ENCODE measurements at regions not wholly inside any gene's neighbourhood (a gene's known extent, or its start where the extent isn't known, plus 50 kb on each side); places are given as distances from the start of the nearest gene placed in this dataset.

DNA sequence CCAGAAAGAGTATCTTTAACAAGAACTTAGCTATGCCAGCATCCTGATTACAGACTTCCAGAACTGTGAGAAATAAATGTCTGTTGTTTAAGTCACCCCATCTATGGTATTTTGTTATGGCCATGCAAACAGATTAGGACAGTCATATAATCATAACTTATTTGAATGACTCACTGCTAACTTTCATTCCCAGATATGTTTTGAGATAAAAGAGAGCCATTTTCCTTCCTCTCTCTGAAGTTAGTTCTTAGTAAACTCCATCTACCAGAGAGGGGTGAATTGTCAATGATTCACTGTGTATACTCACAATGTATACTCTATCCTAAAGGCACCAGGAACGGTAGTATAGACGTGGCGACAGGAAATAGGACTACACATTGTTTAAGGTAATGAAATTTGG, 179.4 kb upstream of the DPH6 start:
- DNase-seq (ENCODE audit: low read depth in 2 of 2): no peak

DNA sequence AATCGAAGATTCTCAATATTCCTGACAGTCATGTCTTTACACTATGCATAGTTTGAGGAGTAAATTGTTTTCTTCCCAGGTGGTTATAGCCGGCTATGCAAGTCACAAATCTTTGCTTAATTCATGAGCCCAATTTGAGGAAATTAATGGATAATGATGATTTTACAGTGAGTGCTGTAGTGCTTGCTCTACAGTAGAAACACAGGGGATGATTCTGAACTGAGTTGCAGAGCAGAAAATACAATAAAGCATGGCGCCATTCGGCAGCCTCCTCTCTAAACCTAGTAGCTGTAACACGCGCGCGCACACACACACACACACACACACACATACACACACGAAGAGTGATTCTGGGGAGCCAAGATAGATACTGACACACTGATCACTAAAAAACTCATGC, 181.7 kb upstream of the DPH6 start:
- DNase-seq (ENCODE audit: low read depth in 2 of 2): no peak

DNA sequence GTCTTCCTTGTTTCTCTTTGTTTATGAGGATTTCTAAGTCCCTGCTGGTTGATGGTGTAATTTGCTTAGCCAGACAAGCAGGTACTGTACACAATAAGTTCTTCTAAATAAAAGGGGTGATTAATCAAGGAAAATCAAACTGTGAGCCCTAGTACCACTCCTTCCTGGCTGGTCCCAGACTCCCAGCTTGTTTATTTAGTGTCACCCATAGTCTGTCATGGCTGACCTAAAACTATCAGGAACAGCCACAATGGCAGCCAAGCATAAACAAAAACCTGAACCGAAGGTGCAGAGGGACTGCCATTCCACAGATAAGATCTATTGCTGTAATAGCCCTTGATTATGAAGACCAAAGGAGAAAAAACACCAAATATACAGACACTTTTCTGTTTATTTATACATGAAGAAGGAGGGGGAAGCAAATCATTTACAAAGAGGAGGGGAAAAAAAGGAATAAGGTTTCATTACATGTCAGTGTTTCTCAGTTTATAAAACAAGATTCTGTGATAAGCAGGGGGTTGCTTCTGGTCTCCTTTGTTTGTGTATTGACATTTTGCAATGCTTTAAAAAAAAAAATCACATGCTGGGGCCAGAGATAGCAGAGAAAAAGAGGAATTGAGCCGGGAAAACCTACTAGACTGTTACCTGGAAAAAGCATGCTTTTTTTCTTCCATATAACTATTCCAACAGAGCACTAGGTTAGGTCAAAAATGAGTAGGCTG, 182.4 kb upstream of the DPH6 start:
- DNase-seq (ENCODE audit: low read depth in 2 of 2): no peak

DNA sequence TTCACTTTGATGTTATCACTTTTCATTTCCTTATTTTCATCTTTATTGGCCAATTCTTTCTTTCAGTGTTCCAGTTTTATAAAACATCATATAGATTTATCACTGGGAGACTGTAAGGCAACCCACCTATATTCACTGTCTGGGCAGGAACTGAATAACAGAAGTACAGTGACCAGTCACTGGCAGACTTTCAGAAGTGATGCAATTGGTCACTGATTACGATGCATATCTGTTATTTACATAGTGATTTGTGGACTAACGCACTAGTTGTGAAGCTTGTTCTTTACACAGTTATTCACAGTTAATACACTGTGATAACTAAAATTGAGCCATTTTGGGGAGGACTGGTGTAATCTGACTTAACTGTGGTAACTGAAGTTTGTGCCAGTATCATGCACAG, 190.2 kb upstream of the DPH6 start:
- DNase-seq (ENCODE audit: low read depth in 2 of 2): no peak

DNA sequence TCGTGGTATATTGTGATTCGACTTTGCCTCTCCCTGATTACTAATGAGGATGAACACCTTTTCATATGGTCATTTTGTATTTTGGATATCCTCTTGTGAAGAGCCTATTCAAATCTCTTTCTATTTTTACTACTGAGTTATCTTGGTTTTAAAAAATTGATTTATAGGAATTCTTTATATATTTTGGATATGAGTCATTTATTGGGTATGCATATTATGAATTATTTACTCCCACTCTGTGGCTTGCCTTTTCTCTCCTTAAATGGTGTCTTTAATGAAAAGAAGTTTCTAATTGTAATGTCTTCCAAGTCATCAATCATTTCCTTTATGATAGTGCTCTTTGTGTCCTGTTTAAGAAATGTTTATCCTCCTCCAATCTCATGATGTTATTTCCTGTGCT, 191.5 kb upstream of the DPH6 start:
- DNase-seq (ENCODE audit: low read depth in 2 of 2): no peak

DNA sequence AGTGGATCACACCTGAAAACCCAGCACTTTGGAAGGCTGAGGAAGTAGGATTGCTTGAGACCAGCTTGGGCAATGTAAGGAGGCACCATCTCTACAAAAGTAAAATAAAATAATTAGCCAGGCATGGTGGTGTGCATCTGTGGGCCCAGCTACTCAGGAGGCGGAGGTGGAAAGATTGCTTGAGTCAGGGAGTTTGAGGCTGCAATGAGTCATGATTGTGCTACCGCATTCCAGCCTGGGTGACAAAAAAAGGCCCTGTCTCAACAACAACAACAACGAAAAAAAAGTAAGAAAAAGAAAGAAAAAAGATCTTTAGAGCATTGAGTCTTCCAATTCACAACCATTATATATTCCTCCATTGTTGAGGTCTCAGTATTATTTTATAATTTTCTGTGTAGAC, 192.4 kb upstream of the DPH6 start:
- DNase-seq (ENCODE audit: low read depth in 2 of 2): no peak

DNA sequence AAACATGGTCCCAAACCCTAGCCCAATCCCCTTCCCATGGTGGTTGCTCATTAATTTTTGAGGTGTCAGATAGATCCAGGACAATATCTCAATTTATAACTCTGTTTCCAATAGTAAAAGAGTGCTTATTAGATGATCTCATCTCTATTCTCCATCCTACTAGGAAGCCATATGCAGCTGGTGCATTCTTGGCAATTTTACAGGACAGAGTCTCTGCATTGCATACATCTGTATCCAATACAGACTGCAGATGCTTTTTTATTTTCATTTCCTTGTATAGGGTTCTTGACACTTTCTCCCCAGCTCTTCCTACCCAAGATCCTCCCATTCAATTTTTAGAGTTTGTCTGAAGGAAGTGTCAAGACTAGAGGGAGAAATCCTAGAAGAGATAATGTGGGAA, 194.8 kb upstream of the DPH6 start:
- no peak for DNase-seq (ENCODE audit: low read depth in 2 of 2)

DNA sequence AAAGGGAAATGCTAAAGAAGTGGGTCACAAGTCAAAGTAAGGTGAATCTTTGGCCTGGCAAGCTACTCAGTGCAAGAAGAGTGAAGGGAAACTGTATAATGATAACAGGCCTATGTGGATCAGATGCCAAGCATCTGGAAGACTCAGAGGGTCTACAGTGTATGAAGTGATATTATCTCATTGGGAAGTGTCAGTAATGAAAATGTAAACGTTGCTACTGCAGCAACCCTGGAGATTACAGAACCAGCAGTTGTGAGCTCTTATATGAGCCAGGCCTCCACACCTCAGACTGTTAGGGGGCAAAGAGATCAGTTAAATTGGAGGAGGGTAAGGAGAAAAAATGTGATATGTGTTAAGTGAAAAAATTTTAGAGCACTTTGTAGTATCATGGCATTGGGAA, 195.4 kb upstream of the DPH6 start:
- no peak for DNase-seq (ENCODE audit: low read depth in 2 of 2)

DNA sequence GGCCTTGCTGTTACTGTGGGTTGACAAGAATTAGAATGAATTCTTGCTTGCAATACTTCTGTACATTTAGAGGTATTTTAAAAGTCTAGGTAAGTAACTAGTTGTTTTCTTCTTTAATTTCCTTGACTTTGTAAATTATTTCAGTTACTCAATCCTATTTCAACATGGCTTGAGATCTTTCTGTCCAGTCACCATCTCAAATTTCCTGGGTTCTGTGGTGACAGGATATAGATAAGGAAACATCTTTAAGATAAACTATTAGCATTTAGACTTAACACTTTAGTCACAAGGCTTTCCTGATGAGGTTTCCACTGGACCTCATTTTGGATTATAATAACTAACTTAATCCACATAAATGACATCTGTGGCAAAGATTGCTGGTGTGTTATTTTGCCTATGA, 195.9 kb upstream of the DPH6 start:
- DNase-seq (ENCODE audit: low read depth in 2 of 2): no peak

DNA sequence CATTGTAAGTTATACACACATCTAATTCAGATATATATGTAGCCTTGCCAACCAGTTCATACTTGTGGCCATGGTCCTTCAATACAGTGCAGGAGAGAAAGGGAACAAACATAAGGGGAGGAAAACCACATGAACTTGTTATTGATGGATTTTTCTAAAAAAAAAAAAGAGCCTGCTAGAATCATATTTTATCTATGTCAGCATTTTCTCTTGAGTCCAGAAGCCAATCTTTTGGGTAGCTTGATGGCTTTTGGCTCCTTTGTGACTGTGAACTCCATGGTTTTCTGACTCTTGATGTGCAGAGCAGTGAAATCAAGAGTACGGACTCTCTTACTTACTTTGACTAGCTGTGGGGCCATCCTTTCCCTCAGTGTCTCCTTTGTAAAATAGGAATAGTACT, 197.4 kb upstream of the DPH6 start:
- DNase-seq (ENCODE audit: low read depth in 2 of 2): no peak

DNA sequence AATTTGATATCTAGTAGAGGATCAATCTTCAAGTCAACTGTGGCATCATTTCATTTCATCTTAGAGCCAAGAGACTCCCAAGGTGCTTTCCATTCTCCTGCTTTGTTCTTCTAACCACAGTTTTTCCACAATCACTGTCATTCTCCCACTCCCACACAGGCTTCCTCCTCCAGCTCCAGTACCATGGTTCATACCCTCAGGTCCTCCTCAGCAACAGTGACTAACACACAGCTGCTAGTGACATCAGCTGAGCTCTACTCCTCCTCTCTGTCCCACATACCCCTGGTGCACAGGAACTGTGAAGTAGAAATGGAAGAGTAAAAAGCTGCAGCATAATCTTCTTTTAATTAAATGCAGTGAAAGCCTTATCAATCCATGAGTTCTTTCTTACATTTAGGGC, 200.2 kb upstream of the DPH6 start:
- no peak for DNase-seq (ENCODE audit: low read depth in 2 of 2)

DNA sequence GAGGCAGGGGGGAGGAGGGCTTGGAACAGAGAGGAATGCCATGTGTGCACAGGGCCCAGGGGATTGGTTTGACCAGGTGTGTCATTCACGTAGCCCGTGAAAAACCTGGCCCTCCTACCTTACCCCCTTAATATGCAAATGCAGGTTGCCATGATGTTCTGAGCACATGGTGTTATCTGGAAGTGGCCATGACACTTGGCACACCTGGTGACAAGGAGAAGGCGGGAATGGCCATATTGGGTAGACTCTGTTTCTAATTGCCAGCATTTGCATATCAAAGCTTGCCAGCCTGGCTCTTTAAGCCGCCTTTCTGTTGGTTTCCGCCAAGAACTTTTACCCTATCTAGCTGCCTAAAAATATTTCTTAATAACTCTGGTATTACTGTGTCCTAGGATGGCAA, 202.1 kb upstream of the DPH6 start:
- no peak for DNase-seq (ENCODE audit: low read depth in 2 of 2)

DNA sequence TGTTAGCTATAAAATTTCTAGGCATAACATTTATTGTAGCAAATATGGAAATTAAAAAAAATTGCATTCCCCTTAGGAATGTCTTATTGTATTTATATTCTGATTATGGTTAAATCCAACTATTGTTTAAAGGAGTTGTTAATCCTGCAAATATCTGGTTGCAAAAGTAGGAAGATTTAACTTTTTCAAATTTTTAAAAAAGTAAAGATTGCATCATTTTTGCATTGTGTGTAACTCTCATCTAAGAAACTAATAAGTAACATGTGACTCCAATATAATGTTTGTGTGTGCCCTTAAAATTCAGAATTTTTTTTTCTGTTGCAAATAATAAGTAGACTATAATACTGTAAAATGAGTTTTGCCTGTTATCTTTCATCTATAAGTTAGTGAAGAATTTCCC, 204.1 kb upstream of the DPH6 start:
- no peak for DNase-seq (ENCODE audit: low read depth in 2 of 2)

DNA sequence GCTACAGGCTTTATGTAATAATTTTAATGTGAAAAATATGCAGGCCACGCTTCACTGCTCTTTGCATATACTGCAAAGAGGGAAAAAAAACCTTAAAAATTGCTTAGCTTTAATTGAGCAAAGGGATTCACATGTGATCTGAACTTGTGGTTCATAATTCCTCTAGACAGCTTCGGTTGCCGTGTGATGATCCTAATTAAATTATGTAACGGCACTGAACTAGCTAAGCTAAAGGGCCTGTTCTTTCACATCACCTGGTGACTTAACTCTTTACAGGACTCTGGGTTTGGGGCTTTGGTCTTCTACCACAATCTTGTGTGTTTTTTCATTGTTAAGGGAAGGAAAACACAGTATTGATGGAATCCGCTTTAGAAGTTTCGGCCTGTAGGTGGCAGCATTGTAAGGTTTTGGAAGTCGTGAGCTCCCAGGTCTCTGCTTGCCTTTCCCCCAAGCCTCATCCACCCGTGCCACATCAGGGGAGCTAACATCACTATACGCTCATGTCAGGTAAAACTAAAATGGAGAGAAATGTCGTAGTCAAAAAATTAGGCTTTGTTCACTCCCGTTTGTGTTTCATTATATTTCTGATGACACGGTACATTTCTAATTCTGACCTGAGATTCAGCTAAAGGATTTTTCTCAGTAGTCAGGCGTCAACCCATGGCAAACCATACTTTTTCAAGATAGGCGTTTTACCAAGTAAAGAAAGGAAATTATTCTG, 205.6 kb upstream of the DPH6 start:
- DNase-seq (ENCODE audit: low read depth in 2 of 2): peak; percentile 4 to 26

DNA sequence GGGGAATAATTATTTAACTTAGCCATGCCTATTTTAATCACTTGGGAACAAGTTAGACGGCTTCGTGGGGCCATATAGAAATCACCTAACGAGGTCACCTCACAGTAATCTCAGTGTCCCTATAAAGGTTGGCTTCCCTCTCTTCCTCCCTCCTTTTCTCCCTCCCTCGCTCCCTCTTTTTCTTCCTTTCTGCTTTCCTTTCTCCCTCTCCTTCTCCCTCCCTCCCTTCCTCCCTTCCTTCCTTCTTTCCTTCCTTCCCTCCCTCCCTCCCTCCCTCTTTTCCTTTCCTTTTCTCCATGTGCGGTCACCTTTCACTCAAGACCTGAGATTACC, 206.1 kb upstream of the DPH6 start:
- no peak for DNase-seq (ENCODE audit: low read depth in 2 of 2)

DNA sequence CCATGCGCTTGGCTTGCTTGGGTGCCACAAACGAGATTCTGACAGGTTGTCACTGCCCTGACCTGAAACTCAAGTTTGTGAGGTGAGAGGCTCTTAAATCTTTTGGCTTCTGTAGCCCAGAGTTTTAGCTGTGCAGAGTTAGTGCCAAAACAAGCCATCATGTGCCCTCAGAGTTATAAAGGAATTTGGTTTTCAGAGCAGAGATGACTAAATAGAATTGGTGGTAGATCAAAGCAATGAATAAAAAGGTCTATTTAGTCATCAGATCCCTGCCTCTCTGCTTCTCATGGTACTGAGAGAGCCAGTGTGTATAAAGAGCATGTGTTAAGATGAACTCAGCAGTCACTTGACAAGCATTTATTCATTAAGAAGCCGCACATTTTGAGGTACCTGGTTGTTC, 207.5 kb upstream of the DPH6 start:
- no peak for DNase-seq (ENCODE audit: low read depth in 2 of 2)

DNA sequence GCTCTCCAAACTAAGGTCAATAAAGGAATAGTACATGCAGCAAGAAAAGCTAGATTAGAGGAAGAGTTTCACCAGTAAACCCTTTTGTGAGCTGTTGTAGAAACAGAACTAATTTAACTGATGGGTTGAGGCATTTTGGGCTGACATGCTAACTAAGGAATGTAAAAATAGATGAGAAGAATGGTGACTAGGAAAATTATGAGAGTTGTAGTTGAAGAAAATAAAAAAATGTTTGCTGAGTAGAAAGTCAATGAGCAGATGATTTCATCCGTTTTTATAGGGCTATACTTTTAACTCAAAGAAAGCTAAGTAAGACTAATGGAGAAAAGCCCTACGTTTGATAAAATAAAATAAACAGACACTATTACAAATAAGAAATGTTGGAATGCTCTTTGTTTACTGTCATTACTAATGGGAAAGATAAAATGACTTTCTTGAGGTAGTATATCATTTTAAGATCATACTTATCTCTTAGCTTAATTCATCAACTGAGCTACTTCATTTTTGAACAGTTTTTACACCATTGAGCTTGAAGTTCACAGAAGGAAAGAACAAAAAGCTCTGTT, 209.4 kb upstream of the DPH6 start:
- DNase-seq (ENCODE audit: low read depth in 2 of 2): no peak

DNA sequence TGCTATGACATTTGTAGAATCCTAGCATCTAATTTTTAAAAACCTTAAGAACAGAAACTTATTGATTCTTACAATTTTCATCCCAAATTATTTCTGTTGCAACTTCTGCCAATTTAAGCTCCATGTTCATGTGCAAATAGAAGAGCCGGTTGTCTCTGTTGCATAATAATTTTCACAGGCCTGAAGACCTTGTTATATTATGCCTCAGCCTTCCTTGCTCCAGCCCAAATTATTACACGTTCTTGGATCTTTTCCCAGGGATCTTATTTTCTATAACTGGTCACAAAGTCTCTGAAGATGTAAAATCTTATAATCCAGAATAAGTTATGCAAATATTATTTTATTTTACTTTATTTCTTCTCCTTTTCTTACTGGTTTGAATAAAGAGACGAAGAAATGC, 210.7 kb upstream of the DPH6 start:
- DNase-seq (ENCODE audit: low read depth in 2 of 2): no peak

DNA sequence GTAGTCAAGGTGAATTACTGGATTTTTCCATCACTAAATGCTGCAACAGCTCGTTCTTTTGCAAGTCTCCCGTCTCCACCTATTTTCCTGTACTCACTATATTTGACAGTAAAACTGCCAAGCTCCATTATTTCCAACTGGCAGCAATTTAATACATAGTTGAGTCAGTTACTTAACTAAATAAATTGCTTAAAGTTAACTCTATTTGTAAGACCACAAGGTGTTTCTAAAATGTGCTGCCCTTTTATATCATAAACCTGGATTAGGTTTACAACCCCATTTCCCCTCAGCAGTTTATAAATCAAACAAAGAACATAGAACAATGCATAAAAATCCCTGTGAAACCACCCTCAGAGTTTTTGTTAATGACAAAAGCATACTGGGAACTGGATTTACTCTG, 211.4 kb upstream of the DPH6 start:
- no peak for DNase-seq (ENCODE audit: low read depth in 2 of 2)

DNA sequence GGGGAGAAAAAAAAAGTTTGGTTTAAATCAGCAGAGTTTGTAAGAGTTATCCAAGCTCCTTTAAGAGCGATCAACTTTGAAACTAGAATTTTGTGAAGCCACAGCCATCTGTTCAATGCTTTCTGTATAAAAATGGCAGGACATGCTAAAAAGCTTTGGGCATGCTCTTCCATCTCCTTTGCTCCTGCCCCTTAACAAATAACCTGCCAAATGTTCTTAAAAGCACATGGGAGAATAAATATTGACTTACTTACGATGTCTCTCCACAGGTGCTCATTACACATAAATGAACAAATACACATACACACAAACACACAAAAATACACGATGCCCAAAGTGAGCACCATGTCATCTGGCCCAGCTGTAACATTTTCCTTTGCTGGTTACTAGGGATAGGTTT, 211.8 kb upstream of the DPH6 start:
- DNase-seq (ENCODE audit: low read depth in 2 of 2): no peak

DNA sequence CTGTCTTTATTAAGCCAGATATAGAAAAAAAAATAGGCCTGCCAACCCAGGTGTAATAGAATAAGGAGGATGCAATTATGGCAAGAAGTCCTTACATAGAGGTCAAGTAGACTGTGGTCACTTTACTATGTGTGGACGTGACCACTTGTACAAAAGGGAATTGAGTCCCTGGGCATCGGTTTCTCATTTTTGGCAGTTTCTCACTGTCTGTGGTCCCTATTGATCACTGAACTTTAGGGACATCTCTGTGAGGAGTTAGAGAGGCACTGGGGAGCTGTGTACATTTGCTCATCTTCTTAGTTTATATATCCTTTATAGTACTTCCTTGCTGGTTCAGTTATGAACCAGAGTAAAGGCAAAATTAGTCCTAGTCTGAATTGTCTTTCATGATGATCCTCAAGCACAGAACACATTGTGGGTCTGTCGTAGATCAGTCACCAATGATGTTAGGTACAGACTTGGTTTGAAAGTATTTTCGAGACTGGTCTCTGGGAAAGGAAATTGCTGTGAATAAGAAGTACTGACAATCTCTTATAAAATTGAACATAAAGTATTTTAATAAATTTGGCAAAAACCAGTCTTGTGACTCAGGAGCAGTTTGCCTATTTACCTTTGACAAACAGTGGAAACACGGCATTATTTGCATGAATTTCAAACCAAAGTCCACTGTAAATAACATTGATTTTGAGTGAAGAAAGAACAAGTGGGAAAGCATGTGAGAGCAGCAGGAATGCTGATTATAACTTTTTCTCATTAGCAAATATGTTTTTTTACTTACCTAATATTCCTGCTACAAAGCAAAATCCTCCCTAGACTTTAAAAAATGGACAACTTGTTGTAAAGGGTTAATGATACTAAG, 218.9 kb upstream of the DPH6 start:
- DNase-seq (ENCODE audit: low read depth in 2 of 2): no peak

DNA sequence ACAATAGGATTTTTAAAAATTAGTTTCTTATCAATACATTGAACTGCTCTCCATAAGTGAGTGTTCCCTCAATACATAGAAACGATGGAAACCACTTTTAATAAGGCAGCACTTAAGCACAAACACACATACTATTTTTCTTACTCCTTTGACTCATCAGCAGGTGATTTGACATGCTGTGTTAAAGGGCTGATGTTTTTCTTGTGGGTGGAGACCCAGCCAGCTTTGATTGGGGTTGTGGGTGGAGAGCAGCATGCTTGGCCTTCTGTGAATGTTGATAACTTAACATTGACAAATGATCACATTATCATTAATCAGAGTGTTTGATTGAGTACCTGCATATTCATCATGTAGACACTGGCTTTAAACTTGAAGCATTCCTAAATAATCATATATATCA, 223.0 kb upstream of the DPH6 start:
- DNase-seq (ENCODE audit: low read depth in 2 of 2): no peak

DNA sequence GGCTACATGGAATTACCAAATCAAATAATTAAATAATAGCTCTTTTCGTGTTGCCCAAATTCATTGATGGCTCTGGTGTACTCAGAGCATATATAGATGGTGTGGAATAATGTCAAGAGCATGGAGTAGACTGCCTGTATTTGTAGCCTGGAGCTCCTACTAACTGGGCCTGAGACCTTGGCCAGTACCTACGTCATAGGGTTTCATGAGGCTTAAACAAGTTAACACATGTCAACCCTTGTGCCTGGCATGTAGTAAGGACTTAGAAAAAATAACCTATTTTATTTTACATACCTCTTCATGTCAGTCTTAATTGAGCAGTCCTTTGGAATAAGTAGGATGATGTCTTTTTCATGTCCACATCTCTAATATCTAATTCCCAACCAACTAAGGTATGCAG, 223.7 kb upstream of the DPH6 start:
- no peak for DNase-seq (ENCODE audit: low read depth in 2 of 2)

Data from stimulated activated CD8-positive, alpha-beta memory T cell treated with anti-CD3 and anti-CD28 coated beads, Interleukin-2, amount 100 ng/mL, for 48 hours (primary cell).